ENCODE measurements at regions not wholly inside any gene's neighbourhood (a gene's known extent, or its start where the extent isn't known, plus 50 kb on each side); places are given as distances from the start of the nearest gene placed in this dataset.

- no peak for TF ChIP-seq CTCF (conservative IDR thresholded peaks at IDR 0.05; ENCODE audit: low read depth, low read length)
- TF ChIP-seq EZH2 (IDR thresholded peaks at IDR 0.05; ENCODE audit: borderline replicate concordance, low read depth, low read length, poor library complexity, severe bottlenecking): no peak
Observed at GRCh38 chr7:136167991-136168390, 190.8 kb upstream of the MTPN start.

Measured in A673 (cell line).